ENCODE measurements at regions not wholly inside any gene's neighbourhood (a gene's known extent, or its start where the extent isn't known, plus 50 kb on each side); places are given as distances from the start of the nearest gene placed in this dataset.
A peak's percentile ranks its signal among the peaks of the same experiment; 100 is the strongest.

GRCh38 chr2:71864085-71864484 lies 283.6 kb downstream of the CYP26B1 start:
- no peak for DNase-seq (ENCODE audit: low read depth)

- DNase-seq (ENCODE audit: low read depth) = no peak
Measured at GRCh38 chr2:71863396-71863795, 284.3 kb downstream of the CYP26B1 start.

GRCh38 chr2:71862921-71863320 lies 284.7 kb downstream of the CYP26B1 start:
- DNase-seq (ENCODE audit: low read depth) = no peak

- no peak for DNase-seq (ENCODE audit: low read depth)
Measured at GRCh38 chr2:71861186-71862160, 286.2 kb downstream of the CYP26B1 start.

- no peak for DNase-seq (ENCODE audit: low read depth)
Measured at GRCh38 chr2:71860381-71860926, 287.2 kb downstream of the CYP26B1 start.

- DNase-seq (ENCODE audit: low read depth) = no peak
Measured at GRCh38 chr2:71859211-71859847, 288.3 kb downstream of the CYP26B1 start.

- no peak for DNase-seq (ENCODE audit: low read depth)
Measured at GRCh38 chr2:71858071-71858470, 289.6 kb downstream of the CYP26B1 start.

- DNase-seq (ENCODE audit: low read depth) = no peak
Measured at GRCh38 chr2:71857636-71858035, 290.0 kb downstream of the CYP26B1 start.

GRCh38 chr2:71856773-71857525 lies 290.7 kb downstream of the CYP26B1 start:
- no peak for DNase-seq (ENCODE audit: low read depth)

- DNase-seq (ENCODE audit: low read depth) = no peak
Measured at GRCh38 chr2:71853858-71854257, 293.8 kb downstream of the CYP26B1 start.

- peak; percentile 21 for DNase-seq (ENCODE audit: low read depth)
Measured at GRCh38 chr2:71852141-71852711, 295.4 kb downstream of the CYP26B1 start.

GRCh38 chr2:71851094-71851750 lies 296.4 kb downstream of the CYP26B1 start:
- peak; percentile 20 for DNase-seq (ENCODE audit: low read depth)

- DNase-seq (ENCODE audit: low read depth) = no peak
Measured at GRCh38 chr2:71850306-71850801, 297.3 kb downstream of the CYP26B1 start.

GRCh38 chr2:71849607-71850305 lies 297.9 kb downstream of the CYP26B1 start:
- no peak for DNase-seq (ENCODE audit: low read depth)

- DNase-seq (ENCODE audit: low read depth) = no peak
Measured at GRCh38 chr2:71849111-71849510, 298.6 kb downstream of the CYP26B1 start.

- peak; percentile 11 for DNase-seq (ENCODE audit: low read depth)
Measured at GRCh38 chr2:71846669-71847291, 300.9 kb downstream of the CYP26B1 start.

- no peak for DNase-seq (ENCODE audit: low read depth)
Measured at GRCh38 chr2:71846072-71846471, 301.6 kb downstream of the CYP26B1 start.

GRCh38 chr2:71844967-71845366 lies 302.7 kb downstream of the CYP26B1 start:
- DNase-seq (ENCODE audit: low read depth) = no peak

GRCh38 chr2:71843391-71843850 lies 304.2 kb downstream of the CYP26B1 start:
- DNase-seq (ENCODE audit: low read depth) = peak; percentile 65

- DNase-seq (ENCODE audit: low read depth) = no peak
Measured at GRCh38 chr2:71842744-71843143, 304.9 kb downstream of the CYP26B1 start.
